Rectal smooth muscle tissue (tissue), 1 donor: ENCODE measurements at regions not wholly inside any gene's neighbourhood (a gene's known extent, or its start where the extent isn't known, plus 50 kb on each side); places are given as distances from the start of the nearest gene placed in this dataset.

Experiments
- H3K27ac ChIP-seq: one replicate; pipeline ENCODE4 v1.7.0; 2013; ENCODE audit warnings: low read depth, low read length, inconsistent platforms
- H3K27me3 ChIP-seq: one replicate; pipeline ENCODE4 v1.7.0; 2013; ENCODE audit warnings: low read length; ENCODE audit not compliant: control insufficient read depth, insufficient read depth
- H3K36me3 ChIP-seq: one replicate; pipeline ENCODE4 v1.7.0; 2013; ENCODE audit warnings: low read length; ENCODE audit not compliant: control insufficient read depth, insufficient read depth
- H3K4me1 ChIP-seq: one replicate; pipeline ENCODE4 v1.7.0; 2013; ENCODE audit warnings: low read length; ENCODE audit not compliant: control insufficient read depth, insufficient read depth
- H3K4me3 ChIP-seq: one replicate; pipeline ENCODE4 v1.7.0; 2013; ENCODE audit warnings: low read length
- H3K9ac ChIP-seq: one replicate; pipeline ENCODE4 v1.7.0; 2013; ENCODE audit warnings: low read length

GRCh38 chr3:152175528-152175889 lies 93.2 kb upstream of the MBNL1 start:
- Histone ChIP-seq H3K27ac (no peak overlapping the region), H3K4me1 (no peaks in the 10 kb centered on the region), H3K4me3 (no peak overlapping the region), H3K27me3 (no peaks in the 10 kb centered on the region), H3K9ac (no peak overlapping the region), H3K36me3 (no peaks in the 10 kb centered on the region)

- Histone ChIP-seq H3K4me3 (no peak overlapping the region), H3K36me3 (no peaks in the 10 kb centered on the region), H3K27me3 (no peaks in the 10 kb centered on the region), H3K27ac (no peak overlapping the region), H3K9ac (no peak overlapping the region), H3K4me1 (no peaks in the 10 kb centered on the region)
Measured at GRCh38 chr3:152176241-152176640, 92.5 kb upstream of the MBNL1 start.

- Histone ChIP-seq H3K27me3 (no peaks in the 10 kb centered on the region), H3K4me1 (no peaks in the 10 kb centered on the region), H3K4me3 (no peak overlapping the region), H3K36me3 (no peaks in the 10 kb centered on the region), H3K9ac (no peak overlapping the region), H3K27ac (no peak overlapping the region)
Measured at GRCh38 chr3:152176998-152177397, 91.7 kb upstream of the MBNL1 start.

- no peak overlapping the region for H3K4me3 ChIP-seq
- H3K27me3 ChIP-seq = no peaks in the 10 kb centered on the region
- no peaks in the 10 kb centered on the region for H3K36me3 ChIP-seq
- no peaks in the 10 kb centered on the region for H3K4me1 ChIP-seq
- no peak overlapping the region for H3K27ac ChIP-seq
- no peak overlapping the region for H3K9ac ChIP-seq
Measured at GRCh38 chr3:152177757-152178156, 91.0 kb upstream of the MBNL1 start.

GRCh38 chr3:152183473-152183872 lies 85.3 kb upstream of the MBNL1 start:
- Histone ChIP-seq H3K4me3 (no peak overlapping the region), H3K9ac (no peak overlapping the region), H3K4me1 (no peaks in the 10 kb centered on the region), H3K27me3 (no peaks in the 10 kb centered on the region), H3K36me3 (no peaks in the 10 kb centered on the region), H3K27ac (no peak overlapping the region)

GRCh38 chr3:152184971-152185686 lies 83.6 kb upstream of the MBNL1 start:
- Histone ChIP-seq H3K4me1 (no peaks in the 10 kb centered on the region), H3K4me3 (no peak overlapping the region), H3K27me3 (no peaks in the 10 kb centered on the region), H3K36me3 (no peaks in the 10 kb centered on the region), H3K27ac (no peak overlapping the region), H3K9ac (no peak overlapping the region)

- no peaks in the 10 kb centered on the region for H3K36me3 ChIP-seq
- no peak overlapping the region for H3K9ac ChIP-seq
- no peaks in the 10 kb centered on the region for H3K27me3 ChIP-seq
- no peaks in the 10 kb centered on the region for H3K4me1 ChIP-seq
- no peak overlapping the region for H3K4me3 ChIP-seq
- H3K27ac ChIP-seq = no peak overlapping the region
Measured at GRCh38 chr3:152185891-152186630, 82.7 kb upstream of the MBNL1 start.

- Histone ChIP-seq H3K9ac (no peak overlapping the region), H3K27ac (no peak overlapping the region), H3K27me3 (no peaks in the 10 kb centered on the region), H3K36me3 (no peaks in the 10 kb centered on the region), H3K4me3 (no peak overlapping the region), H3K4me1 (no peaks in the 10 kb centered on the region)
Measured at GRCh38 chr3:152190636-152191183, 78.0 kb upstream of the MBNL1 start.

GRCh38 chr3:152192050-152192449 lies 76.7 kb upstream of the MBNL1 start:
- H3K36me3 ChIP-seq = no peaks in the 10 kb centered on the region
- H3K4me1 ChIP-seq = peaks cover 3% of the 10 kb centered on the region
- no peak overlapping the region for H3K4me3 ChIP-seq
- no peaks in the 10 kb centered on the region for H3K27me3 ChIP-seq
- H3K27ac ChIP-seq = no peak overlapping the region
- H3K9ac ChIP-seq = no peak overlapping the region

GRCh38 chr3:152192936-152193672 lies 75.6 kb upstream of the MBNL1 start:
- Histone ChIP-seq H3K4me1 (peaks cover 10% of the 10 kb centered on the region), H3K36me3 (no peaks in the 10 kb centered on the region), H3K4me3 (no peak overlapping the region), H3K27me3 (no peaks in the 10 kb centered on the region), H3K27ac (peak overlapping the region; percentile 25), H3K9ac (no peak overlapping the region)

- peaks cover 15% of the 10 kb centered on the region for H3K4me1 ChIP-seq
- peak overlapping the region; percentile 25 for H3K27ac ChIP-seq
- H3K27me3 ChIP-seq = no peaks in the 10 kb centered on the region
- H3K9ac ChIP-seq = no peak overlapping the region
- H3K4me3 ChIP-seq = peak overlapping the region; percentile 0
- H3K36me3 ChIP-seq = no peaks in the 10 kb centered on the region
Measured at GRCh38 chr3:152193673-152194267, 75.0 kb upstream of the MBNL1 start.

GRCh38 chr3:152195206-152195605 lies 73.5 kb upstream of the MBNL1 start:
- no peaks in the 10 kb centered on the region for H3K36me3 ChIP-seq
- no peak overlapping the region for H3K9ac ChIP-seq
- no peak overlapping the region for H3K4me3 ChIP-seq
- no peak overlapping the region for H3K27ac ChIP-seq
- peaks cover 26% of the 10 kb centered on the region for H3K4me1 ChIP-seq
- H3K27me3 ChIP-seq = no peaks in the 10 kb centered on the region
